Upper lobe of left lung (tissue), 6 donors: ENCODE measurements at regions not wholly inside any gene's neighbourhood (a gene's known extent, or its start where the extent isn't known, plus 50 kb on each side); places are given as distances from the start of the nearest gene placed in this dataset.

Experiments used
- ATAC-seq, 2 donors: fragments of 200-7000 bp; cut with Tn5 transposase; one replicate each; pipeline ENCODE4 v1.9.1; 2022; ENCODE audit warnings: mild to moderate bottlenecking in 2 of 2, moderate library complexity in 2 of 2; ENCODE audit not compliant: low FRiP score in 2 of 2
- DNase-seq, 2 donors: peaks; one replicate each; pipeline ENCODE4 v3.0.0-alpha.2; 2019 to 2020
- H3K27ac ChIP-seq, 4 donors: fragments of 200-600 bp; sonication (generic); one replicate each; pipeline ENCODE4 v1.5.1; 2016 to 2019
- H3K27me3 ChIP-seq, 4 donors: fragments of 200-600 bp; sonication (generic); one replicate each; pipeline ENCODE4 v1.5.1; 2017 to 2019
- H3K36me3 ChIP-seq, 4 donors: fragments of 200-600 bp; sonication (generic); one replicate each; pipeline ENCODE4 v1.5.1; 2016 to 2019
- H3K4me1 ChIP-seq, 4 donors: fragments of 200-600 bp; sonication (generic); one replicate each; pipeline ENCODE4 v1.5.1; 2018 to 2019
- H3K4me3 ChIP-seq, 4 donors: fragments of 200-600 bp; sonication (generic); one replicate each; pipeline ENCODE4 v1.5.1; 2017 to 2019; ENCODE audit warnings: mild to moderate bottlenecking in 2 of 4, moderate library complexity in 1 of 4
- H3K9me3 ChIP-seq, 4 donors: fragments of 200-600 bp; sonication (generic); one replicate each; pipeline ENCODE4 v1.5.1; 2018 to 2019
- EP300 ChIP-seq, 4 donors: sonication (generic); formaldehyde crosslinking; IDR thresholded peaks; one replicate each; pipeline ENCODE4 v1.5.1; 2017; ENCODE audit warnings: antibody characterized with exemption in 4 of 4, control low read depth in 2 of 4
- POLR2A ChIP-seq, 4 donors: fragments of 450-650 bp; IDR thresholded peaks; one replicate each; pipeline ENCODE4 v1.5.1; 2016 to 2017; ENCODE audit warnings: antibody characterized with exemption in 4 of 4, mild to moderate bottlenecking in 2 of 4
- POLR2AphosphoS5 ChIP-seq, 2 donors: sonication (generic); formaldehyde crosslinking; IDR thresholded peaks; one replicate each; pipeline ENCODE4 v1.5.1; 2017; ENCODE audit warnings: antibody characterized with exemption in 2 of 2
- WGBS, 2 donors: methylation state at CpG; one replicate each; pipeline ENCODE4 v1.1.5; 2017 to 2018; 5-methylcytosine and 5-hydroxymethylcytosine counted together
- TF ChIP-seq, protein P1 (sequence below), 6 experiments: fragments of 450-650 bp in 4 of 6; fragments of 200-600 bp in 2 of 6; sonication (generic) in 2 of 6; IDR thresholded peaks; one replicate each; pipeline ENCODE4 v1.5.1; 2016 to 2019; ENCODE audit warnings: antibody characterized with exemption in 6 of 6
- donor health status: DM: no; HTN: no; CAD: no; lungs with moderate emphysema.
- donor health status: DM: no; HTN: yes; CAD: no; lungs with severe emphysema.

DNA sequence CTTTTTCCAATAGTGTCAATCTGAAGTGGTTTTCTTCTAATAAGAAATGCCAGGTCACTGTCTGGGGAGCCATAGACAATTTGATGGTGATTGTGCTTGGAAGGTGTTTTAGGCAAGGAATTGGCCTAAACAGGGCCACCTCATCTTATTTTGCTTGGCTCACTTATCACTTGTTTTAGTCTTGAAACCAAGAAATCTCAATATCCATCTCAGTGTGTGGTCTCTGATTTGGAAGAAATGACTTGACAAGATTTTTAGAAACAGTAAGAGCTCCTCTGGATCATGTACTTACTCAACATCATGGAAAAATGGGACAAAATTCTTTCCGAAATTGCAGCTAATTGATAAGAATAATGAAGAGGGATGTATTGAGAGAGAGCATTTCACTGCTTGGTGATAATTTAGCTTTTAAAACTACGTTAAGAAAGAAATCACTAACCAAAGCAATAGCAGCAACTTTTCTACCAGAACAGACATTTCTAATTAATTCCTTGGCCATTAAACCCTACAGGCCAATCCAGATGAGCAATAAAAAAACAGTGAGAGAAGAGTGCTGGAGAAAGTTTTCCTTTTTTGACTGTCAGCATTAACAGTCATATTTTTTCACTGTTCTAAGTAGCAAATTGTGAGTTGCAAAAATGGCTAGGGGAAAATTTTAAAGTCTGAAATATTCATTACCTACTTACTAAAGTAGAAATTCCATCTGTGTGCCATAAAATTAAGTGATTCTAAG lies 157.3 kb downstream of the AEBP2 start:
- ATAC-seq = no peak

GRCh38 chr12:19597167-19598026 lies 158.1 kb downstream of the AEBP2 start:
- no peak for TF ChIP-seq EP300 (IDR thresholded peaks at IDR 0.05)
- no peak for TF ChIP-seq POLR2A (IDR thresholded peaks at IDR 0.05)
- TF ChIP-seq, protein P1, sequence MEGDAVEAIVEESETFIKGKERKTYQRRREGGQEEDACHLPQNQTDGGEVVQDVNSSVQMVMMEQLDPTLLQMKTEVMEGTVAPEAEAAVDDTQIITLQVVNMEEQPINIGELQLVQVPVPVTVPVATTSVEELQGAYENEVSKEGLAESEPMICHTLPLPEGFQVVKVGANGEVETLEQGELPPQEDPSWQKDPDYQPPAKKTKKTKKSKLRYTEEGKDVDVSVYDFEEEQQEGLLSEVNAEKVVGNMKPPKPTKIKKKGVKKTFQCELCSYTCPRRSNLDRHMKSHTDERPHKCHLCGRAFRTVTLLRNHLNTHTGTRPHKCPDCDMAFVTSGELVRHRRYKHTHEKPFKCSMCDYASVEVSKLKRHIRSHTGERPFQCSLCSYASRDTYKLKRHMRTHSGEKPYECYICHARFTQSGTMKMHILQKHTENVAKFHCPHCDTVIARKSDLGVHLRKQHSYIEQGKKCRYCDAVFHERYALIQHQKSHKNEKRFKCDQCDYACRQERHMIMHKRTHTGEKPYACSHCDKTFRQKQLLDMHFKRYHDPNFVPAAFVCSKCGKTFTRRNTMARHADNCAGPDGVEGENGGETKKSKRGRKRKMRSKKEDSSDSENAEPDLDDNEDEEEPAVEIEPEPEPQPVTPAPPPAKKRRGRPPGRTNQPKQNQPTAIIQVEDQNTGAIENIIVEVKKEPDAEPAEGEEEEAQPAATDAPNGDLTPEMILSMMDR (IDR thresholded peaks at IDR 0.05) = no peak
- TF ChIP-seq POLR2AphosphoS5 (IDR thresholded peaks at IDR 0.05) = no peak
- Histone ChIP-seq H3K4me1 (no peaks in the 10 kb centered on the region), H3K9me3 (no peaks in the 10 kb centered on the region), H3K27ac (no peak overlapping the region), H3K4me3 (no peak overlapping the region), H3K27me3 (no peaks in the 10 kb centered on the region), H3K36me3 (no peaks in the 10 kb centered on the region)
- no peak for ATAC-seq
- WGBS, 2 donors = 79 to 80% methylated on average over 10 of the region's 10 CpGs
- DNase-seq = no peak

More for the DNA sequence above, 157.3 kb downstream of the AEBP2 start:
- TF ChIP-seq EP300 (IDR thresholded peaks at IDR 0.05) (no peak), POLR2AphosphoS5 (IDR thresholded peaks at IDR 0.05) (no peak), POLR2A (IDR thresholded peaks at IDR 0.05) (no peak)
- TF ChIP-seq, protein P1 (IDR thresholded peaks at IDR 0.05) = no peak
- no peaks in the 10 kb centered on the region for H3K4me1 ChIP-seq
- H3K4me3 ChIP-seq = no peak overlapping the region
- DNase-seq = no peak
- H3K36me3 ChIP-seq = no peaks in the 10 kb centered on the region
- H3K27ac ChIP-seq = no peak overlapping the region
- whole genome bisulfite sequencing, 2 donors = 78 to 88% methylated on average over 2 of the region's 2 CpGs
- H3K9me3 ChIP-seq = no peaks in the 10 kb centered on the region
- no peaks in the 10 kb centered on the region for H3K27me3 ChIP-seq

GRCh38 chr12:19605720-19606119 lies 166.4 kb downstream of the AEBP2 start:
- no peaks in the 10 kb centered on the region for H3K4me1 ChIP-seq
- H3K4me3 ChIP-seq = no peak overlapping the region
- WGBS, 2 donors = 88 to 94% methylated on average over 7 of the region's 7 CpGs
- no peaks in the 10 kb centered on the region for H3K9me3 ChIP-seq
- no peak for DNase-seq
- TF ChIP-seq, protein P1 (IDR thresholded peaks at IDR 0.05) = no peak
- no peak for TF ChIP-seq EP300 (IDR thresholded peaks at IDR 0.05)
- no peak for TF ChIP-seq POLR2AphosphoS5 (IDR thresholded peaks at IDR 0.05)
- TF ChIP-seq POLR2A (IDR thresholded peaks at IDR 0.05) = no peak
- H3K27ac ChIP-seq = no peak overlapping the region
- no peaks in the 10 kb centered on the region for H3K36me3 ChIP-seq
- no peaks in the 10 kb centered on the region for H3K27me3 ChIP-seq
- ATAC-seq = no peak

DNA sequence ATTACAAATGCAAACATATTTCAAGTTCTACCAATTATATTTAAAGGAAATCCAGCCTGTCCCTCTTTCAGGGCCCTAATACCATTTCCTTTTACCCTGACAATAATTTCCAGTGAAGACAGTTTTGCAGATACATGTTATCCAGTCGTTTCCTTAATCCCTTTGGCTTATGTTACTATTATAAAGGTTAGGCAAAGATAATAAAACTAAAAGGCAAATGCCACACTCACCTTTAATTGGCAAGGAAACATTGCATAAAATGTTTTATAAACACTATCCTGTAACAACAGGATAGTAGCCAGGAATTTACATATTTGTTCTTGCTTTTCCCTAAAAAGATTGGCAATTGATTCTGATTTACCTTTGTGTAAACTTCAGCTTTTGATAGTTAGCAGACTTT lies 168.7 kb downstream of the AEBP2 start:
- WGBS, 2 donors = 71 to 74% methylated on average over 1 of the region's 1 CpG
- TF ChIP-seq POLR2AphosphoS5 (IDR thresholded peaks at IDR 0.05) = no peak
- no peak for TF ChIP-seq EP300 (IDR thresholded peaks at IDR 0.05)
- TF ChIP-seq, protein P1 (IDR thresholded peaks at IDR 0.05) = no peak
- no peak for TF ChIP-seq POLR2A (IDR thresholded peaks at IDR 0.05)
- Histone ChIP-seq H3K4me3 (no peak overlapping the region), H3K4me1 (no peaks in the 10 kb centered on the region), H3K27ac (no peak overlapping the region), H3K36me3 (no peaks in the 10 kb centered on the region), H3K9me3 (peaks cover 0 to 7% (median 0%) of the 10 kb centered on the region in 4 donors), H3K27me3 (no peaks in the 10 kb centered on the region)
- ATAC-seq (no peak), DNase-seq (no peak)
